Body of pancreas (tissue), 4 donors: ENCODE measurements at regions not wholly inside any gene's neighbourhood (a gene's known extent, or its start where the extent isn't known, plus 50 kb on each side); places are given as distances from the start of the nearest gene placed in this dataset.

Experiments used
- ATAC-seq: fragments of 150-250 bp; one replicate; pipeline ENCODE4 v1.9.1; 2016
- DNase-seq, 4 donors: peaks; one replicate each; pipeline ENCODE4 v3.0.0-alpha.2; 2019
- H3K27ac ChIP-seq, 4 donors: fragments of 200-600 bp; sonication (generic); 1 replicate in 3 of 4; 2 replicates in 1 of 4; pipeline versions ENCODE4 v1.5.1 to v1.6.1; 2016 to 2019; ENCODE audit warnings: mild to moderate bottlenecking in 1 of 4, mixed read lengths in 1 of 4, moderate library complexity in 1 of 4
- H3K27me3 ChIP-seq, 2 donors: fragments of 200-600 bp; sonication (generic); one replicate each; pipeline ENCODE4 v1.6.0; 2016; ENCODE audit warnings: mild to moderate bottlenecking in 1 of 2
- H3K36me3 ChIP-seq, 2 donors: fragments of 200-600 bp; sonication (generic); replicated peaks in 1 of 2; 2 replicates each; pipeline ENCODE4 v1.5.1; 2016; ENCODE audit warnings: low read depth in 2 of 2; ENCODE audit not compliant: insufficient read depth in 1 of 2
- H3K4me1 ChIP-seq: fragments of 200-600 bp; sonication (generic); one replicate; pipeline ENCODE4 v1.6.0; 2016
- H3K4me3 ChIP-seq, 2 donors: fragments of 200-600 bp; sonication (generic); 1 replicate in 1 of 2; 2 replicates in 1 of 2; pipeline ENCODE4 v1.5.1; 2016 to 2019
- H3K9me3 ChIP-seq, 3 donors: fragments of 200-600 bp; sonication (generic); 1 replicate in 2 of 3; 2 replicates in 1 of 3; pipeline ENCODE4 v1.5.1; 2016
- POLR2A ChIP-seq, 3 donors: fragments of 450-650 bp; IDR thresholded peaks; one replicate each; pipeline ENCODE4 v1.6.1; 2016; ENCODE audit warnings: antibody characterized with exemption in 3 of 3, mild to moderate bottlenecking in 2 of 3
- WGBS, 2 donors: methylation state at CpG; one replicate each; pipeline ENCODE4 v1.1.5; 2017; 5-methylcytosine and 5-hydroxymethylcytosine counted together
- intact Hi-C: fragments of 100-400 bp; cut with DNase I; formaldehyde crosslinking; loops from one replicate; pipeline ENCODE4 v1.15.1; 2023
- TF ChIP-seq, protein P1 (sequence below), 7 experiments: fragments of 450-650 bp in 4 of 7; fragments of 200-600 bp in 3 of 7; sonication (generic) in 3 of 7; IDR thresholded peaks; one replicate each; pipeline ENCODE4 v1.5.1; 2016 to 2019; ENCODE audit warnings: antibody characterized with exemption in 7 of 7

DNA sequence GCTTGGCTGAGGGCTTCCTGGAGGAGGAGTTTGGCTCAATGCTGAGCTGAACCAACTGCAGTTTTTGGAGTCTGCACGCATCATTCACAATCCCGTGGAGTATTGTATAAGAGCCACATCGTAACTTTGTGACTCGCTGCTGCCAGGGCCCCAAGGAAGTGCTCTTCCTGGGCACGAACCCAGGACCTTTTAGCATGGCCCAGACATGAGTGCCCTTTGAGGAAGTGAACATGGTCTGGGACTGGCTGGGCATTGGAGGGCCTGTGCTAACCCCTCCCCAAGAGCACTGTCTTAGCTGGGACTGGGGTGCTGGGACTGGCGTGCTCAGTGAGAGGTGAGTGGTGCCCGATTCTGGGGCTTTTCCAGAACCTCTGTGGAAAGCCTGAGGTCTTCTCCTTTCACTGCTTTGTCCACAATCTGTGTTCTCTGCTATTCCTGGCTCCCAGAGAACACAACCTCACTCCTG is 88.6 kb downstream of the LIPG start:
- 79 to 86% methylated on average over 3 to 7 of the region's 7 CpGs for WGBS, 2 donors
- no peak for ATAC-seq
- intact Hi-C loops: no loop called here

DNA sequence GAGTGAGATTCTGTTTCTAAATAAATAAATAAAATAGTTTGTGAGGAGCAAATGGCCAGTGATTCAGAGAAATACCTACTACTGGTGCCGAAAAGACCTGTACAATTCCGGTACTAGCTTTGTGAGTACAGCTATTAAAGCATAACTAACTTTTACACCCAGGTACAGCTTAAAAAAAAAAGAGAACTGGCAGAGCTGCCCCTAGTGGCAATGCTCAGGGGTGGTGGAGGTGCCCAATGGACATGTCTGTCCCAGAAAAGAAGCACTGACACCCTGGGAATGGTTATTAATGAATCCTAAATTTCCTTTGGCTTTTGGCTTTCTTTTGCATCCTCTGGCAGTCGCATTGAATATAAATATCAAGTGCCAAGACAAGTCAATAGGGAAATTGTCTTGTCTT is 87.0 kb downstream of the LIPG start:
- Histone ChIP-seq H3K27me3 (no peaks in the 10 kb centered on the region), H3K9me3 (no peaks in the 10 kb centered on the region), H3K4me3 (no peak overlapping the region), H3K36me3 (no peaks in the 10 kb centered on the region), H3K4me1 (peaks cover 23% of the 10 kb centered on the region), H3K27ac (no peak overlapping the region)
- DNase-seq (no peak), ATAC-seq (no peak)
- intact Hi-C loops: no loop called here
- 90 to 99% methylated on average over 3 of the region's 3 CpGs for WGBS, 2 donors
- no peak for TF ChIP-seq POLR2A (IDR thresholded peaks at IDR 0.05)
- TF ChIP-seq, protein P1, sequence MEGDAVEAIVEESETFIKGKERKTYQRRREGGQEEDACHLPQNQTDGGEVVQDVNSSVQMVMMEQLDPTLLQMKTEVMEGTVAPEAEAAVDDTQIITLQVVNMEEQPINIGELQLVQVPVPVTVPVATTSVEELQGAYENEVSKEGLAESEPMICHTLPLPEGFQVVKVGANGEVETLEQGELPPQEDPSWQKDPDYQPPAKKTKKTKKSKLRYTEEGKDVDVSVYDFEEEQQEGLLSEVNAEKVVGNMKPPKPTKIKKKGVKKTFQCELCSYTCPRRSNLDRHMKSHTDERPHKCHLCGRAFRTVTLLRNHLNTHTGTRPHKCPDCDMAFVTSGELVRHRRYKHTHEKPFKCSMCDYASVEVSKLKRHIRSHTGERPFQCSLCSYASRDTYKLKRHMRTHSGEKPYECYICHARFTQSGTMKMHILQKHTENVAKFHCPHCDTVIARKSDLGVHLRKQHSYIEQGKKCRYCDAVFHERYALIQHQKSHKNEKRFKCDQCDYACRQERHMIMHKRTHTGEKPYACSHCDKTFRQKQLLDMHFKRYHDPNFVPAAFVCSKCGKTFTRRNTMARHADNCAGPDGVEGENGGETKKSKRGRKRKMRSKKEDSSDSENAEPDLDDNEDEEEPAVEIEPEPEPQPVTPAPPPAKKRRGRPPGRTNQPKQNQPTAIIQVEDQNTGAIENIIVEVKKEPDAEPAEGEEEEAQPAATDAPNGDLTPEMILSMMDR (IDR thresholded peaks at IDR 0.05): peak in 3 of 7 experiments; percentile 9 to 16 (median 13)

More for the DNA sequence above, 88.6 kb downstream of the LIPG start:
- Histone ChIP-seq H3K36me3 (no peaks in the 10 kb centered on the region), H3K4me3 (no peak overlapping the region), H3K4me1 (peaks cover 23% of the 10 kb centered on the region), H3K27me3 (no peaks in the 10 kb centered on the region), H3K27ac (no peak overlapping the region), H3K9me3 (no peaks in the 10 kb centered on the region)
- no peak for DNase-seq
- TF ChIP-seq POLR2A (IDR thresholded peaks at IDR 0.05): no peak
- TF ChIP-seq, protein P1 (IDR thresholded peaks at IDR 0.05): no peak
